Keratinocyte (primary cell): ENCODE measurements at regions not wholly inside any gene's neighbourhood (a gene's known extent, or its start where the extent isn't known, plus 50 kb on each side); places are given as distances from the start of the nearest gene placed in this dataset.

Experiments
- EZH2 ChIP-seq: IDR thresholded peaks from one replicate; pipeline ENCODE4 v1.6.1; 2012; ENCODE audit warnings: inconsistent platforms, mild to moderate bottlenecking, low read length, moderate library complexity
- TF ChIP-seq, protein P1 (sequence below), 3 experiments: IDR thresholded peaks in 1 of 3; conservative IDR thresholded peaks in 1 of 3; optimal IDR thresholded peaks in 1 of 3; 2 replicates in 2 of 3; 3 replicates in 1 of 3; pipeline versions ENCODE3 to v1.5.1; 2011; ENCODE audit warnings: low read length in 3 of 3, mild to moderate bottlenecking in 3 of 3, moderate library complexity in 2 of 3, control low read depth in 1 of 3, inconsistent platforms in 1 of 3; ENCODE audit not compliant: insufficient read depth in 2 of 3; ENCODE audit errors: extremely low read depth in 1 of 3

DNA sequence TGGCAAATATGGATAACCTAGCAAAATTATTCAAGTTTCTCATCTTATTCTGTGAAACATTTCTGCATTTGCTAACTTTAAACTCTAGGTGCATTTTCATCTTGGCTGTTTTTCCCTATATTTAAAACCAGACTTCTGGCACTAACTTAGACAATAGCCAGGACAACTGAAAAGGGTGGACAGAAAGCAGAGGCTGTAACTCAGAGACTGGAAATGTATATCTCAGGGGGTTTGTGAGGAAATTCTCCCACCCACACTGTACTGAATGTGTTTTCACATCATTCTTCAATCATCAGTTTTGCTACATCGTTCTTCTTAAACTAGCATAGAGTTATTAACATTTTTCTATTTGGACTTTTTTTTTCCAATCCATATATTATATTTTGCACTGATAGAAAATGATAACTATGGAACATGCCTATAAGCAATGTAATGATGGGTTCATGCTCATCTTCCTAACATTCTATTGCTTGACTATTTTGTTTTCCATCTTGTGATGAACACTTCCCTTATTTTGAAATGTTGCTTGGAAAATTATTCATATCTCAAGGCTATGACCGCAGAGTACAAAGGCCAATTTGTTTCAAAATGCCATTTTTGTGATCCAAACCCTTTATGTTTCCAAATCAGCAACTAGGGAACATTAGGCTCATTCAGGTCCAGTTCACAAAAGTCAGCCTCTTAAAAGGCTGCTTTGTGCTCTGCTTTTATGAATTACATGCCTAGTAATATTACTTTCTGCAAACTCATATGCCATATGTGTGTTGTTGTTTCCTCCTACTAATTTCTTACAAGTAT is 125.8 kb upstream of the CDH19 start:
- TF ChIP-seq, protein P1, sequence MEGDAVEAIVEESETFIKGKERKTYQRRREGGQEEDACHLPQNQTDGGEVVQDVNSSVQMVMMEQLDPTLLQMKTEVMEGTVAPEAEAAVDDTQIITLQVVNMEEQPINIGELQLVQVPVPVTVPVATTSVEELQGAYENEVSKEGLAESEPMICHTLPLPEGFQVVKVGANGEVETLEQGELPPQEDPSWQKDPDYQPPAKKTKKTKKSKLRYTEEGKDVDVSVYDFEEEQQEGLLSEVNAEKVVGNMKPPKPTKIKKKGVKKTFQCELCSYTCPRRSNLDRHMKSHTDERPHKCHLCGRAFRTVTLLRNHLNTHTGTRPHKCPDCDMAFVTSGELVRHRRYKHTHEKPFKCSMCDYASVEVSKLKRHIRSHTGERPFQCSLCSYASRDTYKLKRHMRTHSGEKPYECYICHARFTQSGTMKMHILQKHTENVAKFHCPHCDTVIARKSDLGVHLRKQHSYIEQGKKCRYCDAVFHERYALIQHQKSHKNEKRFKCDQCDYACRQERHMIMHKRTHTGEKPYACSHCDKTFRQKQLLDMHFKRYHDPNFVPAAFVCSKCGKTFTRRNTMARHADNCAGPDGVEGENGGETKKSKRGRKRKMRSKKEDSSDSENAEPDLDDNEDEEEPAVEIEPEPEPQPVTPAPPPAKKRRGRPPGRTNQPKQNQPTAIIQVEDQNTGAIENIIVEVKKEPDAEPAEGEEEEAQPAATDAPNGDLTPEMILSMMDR (optimal IDR thresholded peaks at IDR 0.05 in 1 of 3, IDR thresholded peaks at IDR 0.05 in 1 of 3, conservative IDR thresholded peaks at IDR 0.05 in 1 of 3; ENCODE audit: extremely low read depth in 1 of 3, insufficient read depth in 2 of 3, low read length in 3 of 3) = no peak
- TF ChIP-seq EZH2 = no peak
